HG03108 (cell line): ENCODE measurements at regions not wholly inside any gene's neighbourhood (a gene's known extent, or its start where the extent isn't known, plus 50 kb on each side); places are given as distances from the start of the nearest gene placed in this dataset.

ENCODE experiments used
- ATAC-seq: cut with Tn5 transposase; IDR thresholded peaks from one replicate; pipeline ENCODE4 v1.9.1; 2021; ENCODE audit warnings: moderate library complexity; ENCODE audit not compliant: unreplicated experiment

DNA sequence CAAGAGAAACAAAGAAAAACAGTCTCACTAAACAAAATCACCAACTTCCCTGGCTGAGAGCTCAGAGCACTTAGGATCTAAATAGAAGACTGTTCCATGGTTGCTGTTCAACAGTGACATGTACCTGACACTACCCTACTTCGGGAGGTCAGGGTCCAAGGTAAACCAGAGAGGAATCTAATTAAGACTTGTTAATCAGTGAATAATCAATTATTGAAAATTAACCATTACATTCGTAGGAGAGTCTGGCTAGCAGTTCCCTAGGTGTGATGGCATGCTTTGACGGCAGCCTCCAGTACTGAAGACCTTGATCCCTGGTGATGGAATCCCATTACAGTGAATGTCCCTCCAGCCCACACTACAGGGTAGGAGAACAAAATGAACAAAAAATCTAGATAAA, 154.0 kb upstream of the AFDN start:
- ATAC-seq, result no peak

DNA sequence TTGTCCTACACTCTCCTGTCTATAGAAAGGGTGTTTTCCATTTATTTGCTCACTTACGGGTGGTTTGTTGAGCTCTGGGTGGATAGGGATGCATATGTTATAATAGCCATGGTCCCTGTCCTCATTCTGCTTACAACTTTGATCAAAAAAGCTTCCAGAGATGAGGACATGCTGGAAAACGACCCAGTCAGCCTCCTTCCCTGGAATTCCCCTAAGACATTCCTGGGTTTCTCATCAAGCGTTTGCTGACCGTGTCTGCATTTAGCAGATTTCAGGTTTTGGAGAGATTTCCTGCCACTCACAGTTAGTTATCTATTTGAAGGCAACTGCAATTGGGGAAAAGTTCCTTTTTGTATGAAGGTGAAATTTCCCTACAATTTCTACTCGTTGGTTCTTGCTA, 152.8 kb upstream of the AFDN start:
- no peak for ATAC-seq

- ATAC-seq, result no peak
These were observed 152.2 kb upstream of the AFDN start for GRCh38 chr6:167674486-167674885.

DNA sequence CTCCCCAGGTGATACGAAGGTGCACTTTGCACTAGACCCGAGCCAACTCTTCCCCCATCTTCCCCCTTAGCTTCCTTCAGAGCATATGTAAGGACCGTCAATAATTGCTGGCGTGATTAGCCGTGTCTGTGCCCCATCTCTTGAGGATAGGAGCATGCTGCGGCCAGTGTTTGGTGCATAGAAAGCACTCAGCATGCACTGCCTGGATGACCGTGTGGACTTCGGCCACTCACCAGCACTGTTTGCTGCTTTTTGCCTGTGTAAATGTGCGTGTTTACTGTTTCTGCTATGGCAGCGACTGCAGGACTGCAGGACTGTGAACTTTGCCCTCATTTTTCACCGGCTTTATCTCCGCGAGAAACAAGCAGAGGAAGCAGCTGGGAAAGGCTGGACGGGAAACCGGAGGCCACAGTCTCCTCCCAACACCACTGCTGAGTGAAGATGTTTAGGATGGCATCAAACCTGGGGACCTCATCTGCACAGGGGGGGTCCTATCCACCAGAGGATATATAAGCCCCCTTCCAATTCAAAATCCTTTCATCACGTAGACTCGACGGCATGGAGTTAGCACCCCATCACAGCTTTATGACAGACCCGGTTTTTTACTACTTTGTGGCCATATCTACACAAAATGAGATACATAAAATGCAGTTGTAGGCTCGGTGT, 150.6 kb upstream of the AFDN start:
- no peak for ATAC-seq

- ATAC-seq, result no peak
These were observed 149.9 kb upstream of the AFDN start for GRCh38 chr6:167676666-167677421.

- ATAC-seq, result no peak
These were observed 149.3 kb upstream of the AFDN start for GRCh38 chr6:167677422-167677789.

DNA sequence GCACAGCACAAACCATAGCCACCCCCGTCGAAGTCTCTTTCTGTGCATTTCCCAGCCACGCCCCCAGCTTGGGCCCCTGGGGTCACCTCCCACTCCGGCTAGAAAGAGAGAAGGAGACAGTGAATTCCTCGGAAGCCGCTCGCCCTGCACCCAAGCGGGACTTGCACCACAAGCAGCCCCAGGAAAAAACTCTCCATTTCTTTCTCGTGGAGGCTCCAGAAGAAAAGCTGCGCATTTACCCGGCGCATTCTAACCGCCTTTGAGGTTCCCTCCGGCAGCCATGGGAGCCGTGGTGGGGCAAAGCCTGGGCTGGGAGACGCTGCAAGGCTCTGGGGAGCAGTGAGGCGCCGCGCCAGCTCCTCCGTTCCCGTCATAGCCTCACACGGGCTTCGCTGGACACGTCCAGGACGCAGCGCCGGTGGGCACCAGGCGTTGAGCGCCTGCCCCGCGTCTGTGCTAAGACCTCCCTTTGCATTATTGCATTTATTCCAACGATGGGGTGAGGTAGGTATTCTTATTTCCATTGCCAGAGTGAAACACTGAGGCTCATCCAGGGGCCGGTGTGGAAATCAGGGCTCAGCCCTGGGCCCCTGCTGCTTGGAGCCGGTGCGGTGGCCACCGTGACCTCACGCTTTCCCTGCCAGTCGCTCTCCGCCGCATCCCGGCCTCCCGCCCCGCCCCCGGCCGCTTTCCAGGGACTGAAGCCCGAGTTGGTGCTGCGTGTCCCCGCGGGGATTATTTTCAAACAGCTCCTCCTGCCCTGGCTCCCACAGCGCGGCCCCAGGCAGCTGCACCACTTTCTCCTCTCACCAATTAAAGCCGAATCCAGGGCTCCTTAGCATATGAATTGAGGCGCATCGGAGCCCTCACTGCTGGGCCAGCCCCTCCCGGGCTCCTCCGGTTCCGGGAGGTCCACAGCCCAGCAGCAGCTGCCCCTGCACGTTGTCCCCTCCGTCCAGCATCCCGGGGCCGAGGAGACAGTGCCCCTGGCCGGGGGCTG, 148.3 kb upstream of the AFDN start:
- ATAC-seq, result no peak

DNA sequence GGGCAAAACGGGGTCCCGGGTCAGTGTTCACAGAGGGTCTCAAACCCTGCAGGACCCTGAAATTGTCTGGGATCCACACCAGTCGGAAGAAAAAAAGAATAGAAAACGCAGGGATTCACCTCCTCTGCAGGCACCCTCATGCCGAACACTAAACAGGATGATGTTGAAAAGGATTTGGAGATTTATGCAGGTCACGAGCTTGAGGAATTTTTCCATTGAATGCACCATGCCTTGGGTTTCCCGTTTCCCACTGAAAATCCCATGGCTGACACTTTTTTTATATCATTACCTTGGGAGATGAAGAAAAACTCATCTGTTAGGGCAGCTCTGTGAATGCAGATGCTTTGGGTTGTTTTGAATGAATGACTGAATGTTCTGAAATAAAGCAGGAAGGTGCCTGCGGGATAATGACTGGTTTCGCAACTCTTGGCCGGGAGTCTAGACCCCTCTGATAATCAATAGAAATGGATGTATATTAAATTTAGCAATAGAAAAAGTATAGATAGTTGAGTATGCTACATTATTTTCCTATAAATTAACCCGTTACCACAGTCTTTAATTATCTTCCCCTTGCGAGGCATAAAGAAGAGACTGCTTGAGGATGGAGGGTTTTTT, 147.5 kb upstream of the AFDN start:
- no peak for ATAC-seq

- ATAC-seq, result no peak
These were observed 146.7 kb upstream of the AFDN start for GRCh38 chr6:167679790-167680604.

- ATAC-seq, result no peak
These were observed 146.0 kb upstream of the AFDN start for GRCh38 chr6:167680605-167681149.

- ATAC-seq, result no peak
These were observed 144.6 kb upstream of the AFDN start for GRCh38 chr6:167682125-167682524.

DNA sequence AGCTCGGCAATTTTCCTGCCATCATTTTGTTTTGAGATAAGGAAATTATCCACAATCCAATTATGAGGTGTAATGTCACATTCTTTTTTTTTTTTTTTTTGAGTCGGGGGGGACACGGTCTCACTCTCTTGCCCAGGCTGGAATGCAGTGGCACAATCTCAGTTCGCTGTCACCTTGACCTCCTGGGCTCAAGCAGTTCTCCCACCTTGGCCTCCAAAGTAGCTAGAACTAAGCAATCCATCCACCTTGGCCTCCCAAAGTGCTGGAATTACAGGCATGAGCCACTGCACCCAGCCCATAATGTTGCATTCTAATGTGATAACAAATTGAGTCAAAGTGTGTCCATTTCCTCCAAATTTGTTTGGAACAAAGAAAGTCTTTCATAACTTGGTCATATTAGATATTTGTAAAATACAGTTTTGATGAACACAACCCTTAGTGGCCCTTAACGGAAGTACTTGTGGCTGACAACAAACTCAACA, 144.1 kb upstream of the AFDN start:
- no peak for ATAC-seq

- ATAC-seq, result no peak
These were observed 143.5 kb upstream of the AFDN start for GRCh38 chr6:167683028-167683862.

DNA sequence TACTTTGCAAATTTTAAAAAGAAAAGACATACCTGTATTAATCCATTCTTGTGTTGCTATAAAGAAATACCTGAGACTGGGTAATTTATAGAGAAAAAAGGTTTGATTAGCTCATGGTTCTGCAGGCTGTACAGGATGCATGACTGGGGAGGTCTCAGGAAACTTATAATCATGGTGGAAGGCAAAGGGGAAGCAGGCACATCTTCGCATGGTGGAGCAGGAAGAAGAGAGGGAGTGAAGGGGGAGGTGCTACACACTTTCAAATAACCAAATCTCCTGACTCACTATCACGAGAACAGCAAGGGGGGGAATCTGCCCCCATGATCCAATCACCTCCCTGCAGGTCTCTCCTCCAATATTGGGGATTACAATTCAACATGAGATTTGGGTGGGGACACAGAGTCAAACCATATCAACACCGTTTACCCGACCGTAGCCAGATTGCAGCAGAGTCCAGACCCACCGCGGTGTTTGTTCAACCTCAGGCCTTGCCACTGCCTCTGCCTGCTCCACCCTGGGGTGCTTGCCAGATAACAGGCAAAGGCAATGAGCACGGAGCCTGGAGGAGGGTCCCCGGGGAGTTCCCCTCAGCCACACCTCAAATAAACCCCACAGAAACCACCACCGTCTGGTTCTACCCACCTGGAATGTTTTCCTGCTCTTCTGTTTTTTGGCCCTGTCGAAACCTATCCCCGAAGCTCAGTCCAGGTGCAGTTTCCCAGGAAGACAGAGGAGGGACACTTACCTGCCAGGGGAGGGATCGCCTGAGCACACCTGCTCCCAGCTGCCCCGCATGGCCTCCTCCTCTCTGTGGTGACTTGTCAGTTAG, 142.2 kb upstream of the AFDN start:
- ATAC-seq, result no peak

GRCh38 chr6:167685654-167686053, 141.1 kb upstream of the AFDN start:
- no peak for ATAC-seq

DNA sequence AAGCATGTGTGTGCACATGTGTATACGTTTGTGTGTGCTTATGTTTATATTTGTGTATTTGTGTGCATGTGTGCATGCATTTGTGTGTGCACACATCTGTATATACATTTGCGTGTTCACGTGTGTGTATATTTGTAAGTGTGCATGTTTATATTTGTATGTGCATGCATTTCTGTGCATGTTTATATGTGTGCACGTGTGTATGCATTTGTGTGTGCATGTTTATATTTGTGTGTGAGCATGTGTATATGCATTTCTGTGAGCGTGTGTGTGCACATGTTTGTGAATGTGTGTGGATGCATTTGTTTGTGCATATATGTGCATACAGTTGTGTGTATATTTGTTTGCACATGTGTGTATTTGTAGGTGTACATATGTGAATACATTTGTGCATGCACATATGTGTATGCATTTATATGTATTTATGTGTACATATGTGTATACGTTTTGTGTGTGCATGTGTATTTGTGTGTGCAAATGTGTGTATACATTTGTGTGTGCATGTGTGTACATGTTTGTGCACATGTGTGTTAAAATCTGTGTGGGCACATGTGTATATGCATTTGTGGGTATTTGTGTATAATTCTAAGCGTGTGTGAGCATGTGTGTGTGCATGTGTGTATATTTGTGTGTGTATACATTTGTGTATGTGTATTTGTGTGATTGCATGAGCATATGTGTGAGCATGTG, 140.4 kb upstream of the AFDN start:
- no peak for ATAC-seq

GRCh38 chr6:167687116-167687725, 139.5 kb upstream of the AFDN start:
- no peak for ATAC-seq
